ENCODE measurements at regions not wholly inside any gene's neighbourhood (a gene's known extent, or its start where the extent isn't known, plus 50 kb on each side); places are given as distances from the start of the nearest gene placed in this dataset.

DNA sequence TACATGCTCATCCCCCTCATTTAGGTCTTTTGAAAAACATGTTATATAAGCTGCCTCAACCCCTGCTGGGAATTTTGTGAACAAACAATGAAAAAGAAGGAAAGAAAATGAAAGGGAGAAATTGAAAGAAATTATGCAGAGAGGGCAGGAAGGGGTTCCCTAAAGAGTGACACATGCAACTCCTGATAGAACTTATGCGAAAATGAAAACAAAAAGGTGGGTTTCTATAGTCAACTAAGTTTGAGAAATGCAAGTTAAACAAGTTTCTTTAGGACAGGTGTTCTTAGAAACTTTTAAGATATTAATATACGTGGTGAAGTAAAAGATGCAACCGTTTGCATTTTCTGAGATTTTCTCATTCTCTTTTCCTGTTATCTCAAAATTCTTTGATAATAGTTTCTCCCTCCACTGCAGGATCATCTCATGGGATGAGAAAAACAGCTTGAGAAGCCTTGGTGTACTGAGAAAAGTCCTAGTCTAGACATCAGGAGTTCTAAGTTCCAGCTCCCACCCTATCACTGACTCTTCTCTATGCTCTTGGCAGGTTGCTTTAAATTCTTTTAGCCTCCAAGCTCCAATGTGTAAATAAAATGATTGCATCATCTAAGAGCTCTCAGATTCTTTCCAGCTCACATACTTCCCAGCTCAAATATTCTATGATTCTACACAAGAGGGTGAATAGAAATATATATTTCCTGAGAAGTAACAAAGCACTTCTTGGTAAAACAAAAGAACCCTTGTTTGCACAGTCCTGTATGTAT lies 109.2 kb downstream of the FAM76B start:
- TF ChIP-seq CHD2 (IDR thresholded peaks at IDR 0.05; ENCODE audit: low read length, partially characterized antibody) (no peak), JUND (IDR thresholded peaks at IDR 0.05) (no peak), EP300 (IDR thresholded peaks at IDR 0.05; ENCODE audit: borderline replicate concordance in 1 of 2, low read depth in 1 of 2, low read length in 1 of 2) (no peak)
- TF ChIP-seq, protein P1, sequence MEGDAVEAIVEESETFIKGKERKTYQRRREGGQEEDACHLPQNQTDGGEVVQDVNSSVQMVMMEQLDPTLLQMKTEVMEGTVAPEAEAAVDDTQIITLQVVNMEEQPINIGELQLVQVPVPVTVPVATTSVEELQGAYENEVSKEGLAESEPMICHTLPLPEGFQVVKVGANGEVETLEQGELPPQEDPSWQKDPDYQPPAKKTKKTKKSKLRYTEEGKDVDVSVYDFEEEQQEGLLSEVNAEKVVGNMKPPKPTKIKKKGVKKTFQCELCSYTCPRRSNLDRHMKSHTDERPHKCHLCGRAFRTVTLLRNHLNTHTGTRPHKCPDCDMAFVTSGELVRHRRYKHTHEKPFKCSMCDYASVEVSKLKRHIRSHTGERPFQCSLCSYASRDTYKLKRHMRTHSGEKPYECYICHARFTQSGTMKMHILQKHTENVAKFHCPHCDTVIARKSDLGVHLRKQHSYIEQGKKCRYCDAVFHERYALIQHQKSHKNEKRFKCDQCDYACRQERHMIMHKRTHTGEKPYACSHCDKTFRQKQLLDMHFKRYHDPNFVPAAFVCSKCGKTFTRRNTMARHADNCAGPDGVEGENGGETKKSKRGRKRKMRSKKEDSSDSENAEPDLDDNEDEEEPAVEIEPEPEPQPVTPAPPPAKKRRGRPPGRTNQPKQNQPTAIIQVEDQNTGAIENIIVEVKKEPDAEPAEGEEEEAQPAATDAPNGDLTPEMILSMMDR (IDR thresholded peaks at IDR 0.05), result no peak
- TF ChIP-seq, protein P2, sequence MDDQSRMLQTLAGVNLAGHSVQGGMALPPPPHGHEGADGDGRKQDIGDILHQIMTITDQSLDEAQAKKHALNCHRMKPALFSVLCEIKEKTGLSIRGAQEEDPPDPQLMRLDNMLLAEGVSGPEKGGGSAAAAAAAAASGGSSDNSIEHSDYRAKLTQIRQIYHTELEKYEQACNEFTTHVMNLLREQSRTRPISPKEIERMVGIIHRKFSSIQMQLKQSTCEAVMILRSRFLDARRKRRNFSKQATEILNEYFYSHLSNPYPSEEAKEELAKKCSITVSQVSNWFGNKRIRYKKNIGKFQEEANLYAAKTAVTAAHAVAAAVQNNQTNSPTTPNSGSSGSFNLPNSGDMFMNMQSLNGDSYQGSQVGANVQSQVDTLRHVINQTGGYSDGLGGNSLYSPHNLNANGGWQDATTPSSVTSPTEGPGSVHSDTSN (IDR thresholded peaks at IDR 0.05), result no peak
